ENCODE measurements at regions not wholly inside any gene's neighbourhood (a gene's known extent, or its start where the extent isn't known, plus 50 kb on each side); places are given as distances from the start of the nearest gene placed in this dataset.

- H3K27me3 ChIP-seq (ENCODE audit: insufficient read depth, poor library complexity, severe bottlenecking), result no peaks in the 10 kb centered on the region
- DNase-seq (ENCODE audit: low spot score), result no peak
- H3K9me3 ChIP-seq (ENCODE audit: severe bottlenecking), result no peaks in the 10 kb centered on the region
- no peak overlapping the region for H3K4me3 ChIP-seq (ENCODE audit: severe bottlenecking)
- H3K27ac ChIP-seq (ENCODE audit: poor library complexity, severe bottlenecking), result no peak overlapping the region
- no peak for ATAC-seq (ENCODE audit: low read depth)
- no peaks in the 10 kb centered on the region for H3K36me3 ChIP-seq (ENCODE audit: low read depth)
- H3K4me1 ChIP-seq (ENCODE audit: insufficient read depth, poor library complexity, severe bottlenecking), result no peaks in the 10 kb centered on the region
- no peak for TF ChIP-seq CTCF (IDR thresholded peaks at IDR 0.05; ENCODE audit: poor library complexity, severe bottlenecking)
Observed at GRCh38 chr5:109267283-109267682, 142.5 kb downstream of the PJA2 start.

DNA sequence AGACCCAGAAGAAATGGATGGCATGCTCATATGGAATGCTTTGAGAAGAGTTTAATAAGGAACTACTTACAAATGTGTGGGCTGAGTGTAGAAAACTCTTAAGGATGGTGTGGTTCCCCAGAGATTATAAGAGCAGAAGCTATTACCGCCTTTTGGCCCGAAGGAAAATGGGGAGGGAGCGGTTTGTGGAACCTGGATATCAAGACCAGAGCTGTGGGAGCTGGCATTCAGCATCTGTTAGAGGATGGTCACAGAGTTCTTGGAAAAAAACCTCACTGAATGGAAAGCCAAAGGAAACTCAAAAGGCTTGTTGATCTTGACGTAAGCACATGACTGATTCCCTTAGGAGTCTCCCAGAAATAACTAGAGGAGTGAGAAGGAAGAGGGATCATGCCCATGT, 151.0 kb downstream of the PJA2 start:
- Histone ChIP-seq H3K36me3 (ENCODE audit: low read depth) (no peaks in the 10 kb centered on the region), H3K27ac (ENCODE audit: poor library complexity, severe bottlenecking) (no peak overlapping the region), H3K9me3 (ENCODE audit: severe bottlenecking) (no peaks in the 10 kb centered on the region), H3K4me3 (ENCODE audit: severe bottlenecking) (no peak overlapping the region), H3K4me1 (ENCODE audit: insufficient read depth, poor library complexity, severe bottlenecking) (no peaks in the 10 kb centered on the region), H3K27me3 (ENCODE audit: insufficient read depth, poor library complexity, severe bottlenecking) (no peaks in the 10 kb centered on the region)
- DNase-seq (ENCODE audit: low spot score) (no peak), ATAC-seq (ENCODE audit: low read depth) (no peak)
- TF ChIP-seq CTCF (IDR thresholded peaks at IDR 0.05; ENCODE audit: poor library complexity, severe bottlenecking), result no peak

- Histone ChIP-seq H3K4me1 (ENCODE audit: insufficient read depth, poor library complexity, severe bottlenecking) (no peaks in the 10 kb centered on the region), H3K27me3 (ENCODE audit: insufficient read depth, poor library complexity, severe bottlenecking) (no peaks in the 10 kb centered on the region), H3K36me3 (ENCODE audit: low read depth) (no peaks in the 10 kb centered on the region), H3K9me3 (ENCODE audit: severe bottlenecking) (no peaks in the 10 kb centered on the region), H3K4me3 (ENCODE audit: severe bottlenecking) (no peak overlapping the region), H3K27ac (ENCODE audit: poor library complexity, severe bottlenecking) (no peak overlapping the region)
- no peak for TF ChIP-seq CTCF (IDR thresholded peaks at IDR 0.05; ENCODE audit: poor library complexity, severe bottlenecking)
- no peak for DNase-seq (ENCODE audit: low spot score)
- ATAC-seq (ENCODE audit: low read depth), result no peak
Observed at GRCh38 chr5:109256486-109256885, 153.3 kb downstream of the PJA2 start.

- no peak for ATAC-seq (ENCODE audit: low read depth)
Observed at GRCh38 chr5:109254511-109254910, 155.3 kb downstream of the PJA2 start.

DNA sequence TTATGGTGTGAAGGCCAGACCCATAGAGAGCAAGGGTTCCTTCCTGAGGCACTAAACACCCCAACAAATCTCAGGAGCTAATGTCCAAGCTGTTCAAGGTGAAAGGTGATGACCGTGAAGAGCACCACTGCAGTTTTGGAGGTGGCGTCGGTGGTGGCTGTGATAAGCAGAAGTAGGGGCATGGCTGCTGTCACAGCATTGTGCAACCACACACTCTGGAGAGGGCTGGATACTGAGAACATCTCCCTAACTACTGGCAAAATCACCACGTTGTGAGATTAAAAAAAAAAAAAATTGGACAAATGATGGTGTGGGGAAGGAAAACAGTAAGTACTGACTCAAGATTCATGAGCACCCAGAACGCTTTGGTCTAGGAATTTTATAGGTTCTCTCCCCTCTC, 156.5 kb downstream of the PJA2 start:
- no peaks in the 10 kb centered on the region for H3K36me3 ChIP-seq (ENCODE audit: low read depth)
- H3K4me3 ChIP-seq (ENCODE audit: severe bottlenecking), result no peak overlapping the region
- H3K27me3 ChIP-seq (ENCODE audit: insufficient read depth, poor library complexity, severe bottlenecking), result no peaks in the 10 kb centered on the region
- no peaks in the 10 kb centered on the region for H3K4me1 ChIP-seq (ENCODE audit: insufficient read depth, poor library complexity, severe bottlenecking)
- ATAC-seq (ENCODE audit: low read depth), result no peak
- no peak for DNase-seq (ENCODE audit: low spot score)
- no peak overlapping the region for H3K27ac ChIP-seq (ENCODE audit: poor library complexity, severe bottlenecking)
- H3K9me3 ChIP-seq (ENCODE audit: severe bottlenecking), result no peaks in the 10 kb centered on the region
- no peak for TF ChIP-seq CTCF (IDR thresholded peaks at IDR 0.05; ENCODE audit: poor library complexity, severe bottlenecking)

More at GRCh38 chr5:109254511-109254910, 155.3 kb downstream of the PJA2 start:
- no peak overlapping the region for H3K27ac ChIP-seq (ENCODE audit: poor library complexity, severe bottlenecking)
- H3K27me3 ChIP-seq (ENCODE audit: insufficient read depth, poor library complexity, severe bottlenecking), result no peaks in the 10 kb centered on the region
- no peak overlapping the region for H3K4me3 ChIP-seq (ENCODE audit: severe bottlenecking)
- no peaks in the 10 kb centered on the region for H3K9me3 ChIP-seq (ENCODE audit: severe bottlenecking)
- H3K36me3 ChIP-seq (ENCODE audit: low read depth), result no peaks in the 10 kb centered on the region
- no peaks in the 10 kb centered on the region for H3K4me1 ChIP-seq (ENCODE audit: insufficient read depth, poor library complexity, severe bottlenecking)
- DNase-seq (ENCODE audit: low spot score), result no peak
- TF ChIP-seq CTCF (IDR thresholded peaks at IDR 0.05; ENCODE audit: poor library complexity, severe bottlenecking), result no peak

Data from RWPE2 (cell line).